ENCODE measurements at regions not wholly inside any gene's neighbourhood (a gene's known extent, or its start where the extent isn't known, plus 50 kb on each side); places are given as distances from the start of the nearest gene placed in this dataset.

- no peaks in the 10 kb centered on the region for H3K27me3 ChIP-seq (ENCODE audit: control insufficient read depth, insufficient read depth, low read length)
- H3K4me1 ChIP-seq (ENCODE audit: control insufficient read depth, insufficient read depth, low read length): no peaks in the 10 kb centered on the region
- WGBS (ENCODE audit: insufficient coverage): no CpG with 5 or more reads among the region's 1 CpG
- no peak overlapping the region for H3K4me3 ChIP-seq (ENCODE audit: low read length)
- no peaks in the 10 kb centered on the region for H3K36me3 ChIP-seq (ENCODE audit: control insufficient read depth, insufficient read depth, low read length)
- H3K27ac ChIP-seq (ENCODE audit: low read length): no peak overlapping the region
- H3K9me3 ChIP-seq (replicated peaks; ENCODE audit: control insufficient read depth, low read depth, low read length): no peaks in the 10 kb centered on the region
- no peak for DNase-seq
These were observed 562.0 kb downstream of the NR4A2 start for GRCh38 chr2:155770516-155770915.

DNA sequence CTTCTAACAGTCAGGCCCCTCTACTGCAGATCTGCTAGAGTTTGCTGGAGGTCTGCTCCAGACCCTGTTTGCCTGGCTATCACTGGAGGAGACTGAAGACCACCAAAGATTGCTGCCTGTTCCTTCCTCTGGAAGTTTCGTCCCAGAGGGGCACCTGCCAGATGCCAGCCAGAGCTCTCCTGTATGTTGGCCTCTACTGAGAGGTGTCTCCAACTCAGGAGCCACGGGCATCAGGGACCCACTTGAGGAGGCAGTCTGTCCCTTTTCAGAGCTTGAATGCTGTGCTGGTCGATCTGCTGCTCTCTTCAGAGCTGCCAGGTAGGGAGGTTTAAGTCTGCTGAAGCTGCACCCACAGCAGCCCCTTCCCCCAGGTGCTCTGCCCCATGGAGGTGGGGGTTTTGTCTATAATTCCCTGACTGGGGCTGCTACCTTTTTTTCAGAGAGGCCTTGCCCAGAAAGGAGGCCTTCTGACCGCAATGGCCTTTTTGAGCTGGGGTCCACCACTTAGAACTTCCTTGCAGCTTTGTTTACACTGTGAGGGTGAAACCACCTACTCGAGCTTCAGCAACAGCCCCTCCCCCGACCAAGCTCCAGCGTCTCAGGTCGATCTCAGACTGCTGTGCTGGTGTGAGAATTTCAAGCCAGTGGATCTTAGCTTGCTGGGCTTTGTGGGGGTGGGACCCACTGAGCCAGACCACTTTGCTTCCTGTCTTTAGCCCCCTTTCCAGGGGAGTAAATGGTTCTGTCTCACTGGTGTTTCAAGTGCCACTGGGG, 566.0 kb downstream of the NR4A2 start:
- Histone ChIP-seq H3K27ac (ENCODE audit: low read length) (no peak overlapping the region), H3K27me3 (ENCODE audit: control insufficient read depth, insufficient read depth, low read length) (no peaks in the 10 kb centered on the region), H3K4me3 (ENCODE audit: low read length) (no peak overlapping the region), H3K9me3 (replicated peaks; ENCODE audit: control insufficient read depth, low read depth, low read length) (no peaks in the 10 kb centered on the region), H3K36me3 (ENCODE audit: control insufficient read depth, insufficient read depth, low read length) (no peaks in the 10 kb centered on the region), H3K4me1 (ENCODE audit: control insufficient read depth, insufficient read depth, low read length) (no peaks in the 10 kb centered on the region)
- 58% methylated on average over 4 of the region's 8 CpGs for WGBS (ENCODE audit: insufficient coverage)
- no peak for DNase-seq

DNA sequence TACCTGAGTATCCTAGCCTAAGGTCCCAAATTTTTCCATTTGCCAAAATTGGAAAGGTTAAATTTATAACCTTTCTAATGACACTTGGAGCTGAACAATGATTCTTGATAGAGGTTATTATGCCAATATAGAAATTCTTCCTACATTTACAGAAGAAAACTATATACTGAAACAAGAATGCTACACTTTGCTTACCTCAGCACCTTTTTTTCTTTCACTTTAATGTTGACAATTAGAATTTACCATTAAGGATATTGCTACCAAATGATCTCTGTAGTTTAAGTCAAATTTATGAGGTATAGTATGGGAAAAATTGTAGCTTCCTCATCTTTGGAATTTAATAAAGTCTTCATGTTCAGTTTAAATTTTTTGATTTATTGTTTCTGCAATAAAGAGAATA, 577.0 kb downstream of the NR4A2 start:
- no peak for DNase-seq
- no peaks in the 10 kb centered on the region for H3K27me3 ChIP-seq (ENCODE audit: control insufficient read depth, insufficient read depth, low read length)
- H3K9me3 ChIP-seq (replicated peaks; ENCODE audit: control insufficient read depth, low read depth, low read length): no peaks in the 10 kb centered on the region
- H3K36me3 ChIP-seq (ENCODE audit: control insufficient read depth, insufficient read depth, low read length): no peaks in the 10 kb centered on the region
- H3K27ac ChIP-seq (ENCODE audit: low read length): no peak overlapping the region
- H3K4me1 ChIP-seq (ENCODE audit: control insufficient read depth, insufficient read depth, low read length): no peaks in the 10 kb centered on the region
- H3K4me3 ChIP-seq (ENCODE audit: low read length): no peak overlapping the region

DNA sequence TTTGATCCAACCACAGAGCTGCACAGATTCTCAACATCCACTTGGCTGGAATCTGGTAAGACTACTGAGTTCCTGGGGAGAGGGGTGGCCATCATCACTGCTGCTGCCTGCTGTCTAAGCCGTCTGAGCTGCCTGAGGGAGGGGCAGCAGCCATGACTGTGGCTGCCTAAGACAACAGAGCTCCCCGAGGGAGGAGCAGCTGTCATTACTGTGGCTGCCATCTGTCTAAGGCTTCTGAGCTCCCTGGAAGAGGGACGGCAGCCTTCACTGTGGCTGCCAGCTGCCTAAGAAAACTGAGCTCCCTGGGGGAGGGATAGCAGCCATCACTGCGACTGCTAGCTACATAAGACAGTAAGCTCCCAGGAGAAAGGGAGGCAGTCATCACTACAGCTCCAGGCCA, 584.4 kb downstream of the NR4A2 start:
- Histone ChIP-seq H3K27me3 (ENCODE audit: control insufficient read depth, insufficient read depth, low read length) (no peaks in the 10 kb centered on the region), H3K4me1 (ENCODE audit: control insufficient read depth, insufficient read depth, low read length) (no peaks in the 10 kb centered on the region), H3K36me3 (ENCODE audit: control insufficient read depth, insufficient read depth, low read length) (no peaks in the 10 kb centered on the region), H3K9me3 (replicated peaks; ENCODE audit: control insufficient read depth, low read depth, low read length) (no peaks in the 10 kb centered on the region), H3K4me3 (ENCODE audit: low read length) (no peak overlapping the region), H3K27ac (ENCODE audit: low read length) (no peak overlapping the region)
- 44% methylated on average over 4 of the region's 4 CpGs for WGBS (ENCODE audit: insufficient coverage)
- peak; percentile 16 for DNase-seq

- Histone ChIP-seq H3K27me3 (ENCODE audit: control insufficient read depth, insufficient read depth, low read length) (no peaks in the 10 kb centered on the region), H3K36me3 (ENCODE audit: control insufficient read depth, insufficient read depth, low read length) (no peaks in the 10 kb centered on the region), H3K27ac (ENCODE audit: low read length) (no peak overlapping the region), H3K9me3 (replicated peaks; ENCODE audit: control insufficient read depth, low read depth, low read length) (no peaks in the 10 kb centered on the region), H3K4me1 (ENCODE audit: control insufficient read depth, insufficient read depth, low read length) (no peaks in the 10 kb centered on the region), H3K4me3 (ENCODE audit: low read length) (no peak overlapping the region)
- WGBS (ENCODE audit: insufficient coverage): 94% methylated on average over 2 of the region's 3 CpGs
- no peak for DNase-seq
These were observed 585.0 kb downstream of the NR4A2 start for GRCh38 chr2:155747531-155747930.

DNA sequence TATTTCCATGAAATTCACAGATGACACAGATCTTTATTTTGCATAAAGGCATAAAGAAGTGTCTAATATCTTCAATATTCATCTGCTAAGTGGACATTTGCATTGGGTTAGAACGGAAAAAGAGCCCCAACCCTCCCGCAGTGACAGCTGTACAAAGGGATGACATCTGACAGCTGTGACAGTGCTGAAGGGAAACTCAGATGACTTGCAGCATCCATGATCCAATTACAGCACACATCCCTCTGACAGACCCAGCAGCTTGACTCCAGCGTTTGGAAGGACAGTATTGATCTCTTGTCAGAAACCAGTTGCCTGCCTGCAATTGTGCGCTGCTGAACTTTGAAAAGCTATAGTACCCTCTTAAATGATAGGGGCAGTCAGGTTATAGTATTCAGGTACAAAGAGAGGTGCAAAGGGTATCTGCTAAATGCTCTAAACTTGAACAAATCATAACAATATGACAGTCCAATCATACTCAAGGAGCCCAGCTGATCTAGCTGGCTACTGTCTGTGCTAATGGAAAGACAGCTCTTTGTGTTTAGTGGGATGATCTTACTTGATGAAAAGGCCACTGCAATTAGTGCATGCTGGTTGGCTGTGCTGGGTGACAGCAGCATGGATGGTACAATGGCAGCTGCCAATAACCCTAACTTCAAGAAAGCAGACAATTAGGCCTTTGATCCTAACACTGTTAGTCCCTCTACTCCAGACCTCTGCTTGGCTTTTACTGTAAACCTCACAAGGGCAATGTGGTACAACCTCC, 599.2 kb downstream of the NR4A2 start:
- DNase-seq: peak; percentile 69

DNA sequence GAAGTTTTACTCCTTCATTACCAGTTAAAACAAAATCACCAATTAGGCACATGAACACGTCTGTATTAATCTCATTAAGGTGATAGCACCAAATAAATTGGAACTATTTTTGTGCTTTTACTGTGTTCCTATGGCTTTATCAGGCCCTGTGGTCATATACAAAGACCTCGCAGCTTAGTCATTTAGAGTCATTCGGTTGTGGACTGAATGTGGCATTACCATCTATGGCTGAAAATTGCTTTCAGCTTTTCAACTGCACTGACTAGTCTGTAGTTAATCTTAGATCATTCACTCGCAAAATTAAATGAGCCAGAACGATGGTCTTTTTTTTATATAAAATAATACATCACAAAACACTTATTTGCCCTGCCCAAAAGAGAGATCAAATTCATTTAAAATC, 601.7 kb downstream of the NR4A2 start:
- Histone ChIP-seq H3K36me3 (ENCODE audit: control insufficient read depth, insufficient read depth, low read length) (no peaks in the 10 kb centered on the region), H3K4me1 (ENCODE audit: control insufficient read depth, insufficient read depth, low read length) (peaks cover 4% of the 10 kb centered on the region), H3K4me3 (ENCODE audit: low read length) (no peak overlapping the region), H3K27me3 (ENCODE audit: control insufficient read depth, insufficient read depth, low read length) (no peaks in the 10 kb centered on the region), H3K27ac (ENCODE audit: low read length) (no peak overlapping the region), H3K9me3 (replicated peaks; ENCODE audit: control insufficient read depth, low read depth, low read length) (no peaks in the 10 kb centered on the region)
- no peak for DNase-seq
- 100% methylated on average over 2 of the region's 5 CpGs for WGBS (ENCODE audit: insufficient coverage)

More for the DNA sequence above, 599.2 kb downstream of the NR4A2 start:
- 70% methylated on average over 2 of the region's 4 CpGs for WGBS (ENCODE audit: insufficient coverage)
- no peak overlapping the region for H3K4me3 ChIP-seq (ENCODE audit: low read length)
- no peaks in the 10 kb centered on the region for H3K36me3 ChIP-seq (ENCODE audit: control insufficient read depth, insufficient read depth, low read length)
- H3K4me1 ChIP-seq (ENCODE audit: control insufficient read depth, insufficient read depth, low read length): peaks cover 4% of the 10 kb centered on the region
- no peaks in the 10 kb centered on the region for H3K27me3 ChIP-seq (ENCODE audit: control insufficient read depth, insufficient read depth, low read length)
- no peaks in the 10 kb centered on the region for H3K9me3 ChIP-seq (replicated peaks; ENCODE audit: control insufficient read depth, low read depth, low read length)
- H3K27ac ChIP-seq (ENCODE audit: low read length): peak overlapping the region; percentile 31

- no peak for DNase-seq
- Histone ChIP-seq H3K9me3 (replicated peaks; ENCODE audit: control insufficient read depth, low read depth, low read length) (no peaks in the 10 kb centered on the region), H3K36me3 (ENCODE audit: control insufficient read depth, insufficient read depth, low read length) (no peaks in the 10 kb centered on the region), H3K4me1 (ENCODE audit: control insufficient read depth, insufficient read depth, low read length) (no peaks in the 10 kb centered on the region), H3K27ac (ENCODE audit: low read length) (no peak overlapping the region), H3K4me3 (ENCODE audit: low read length) (no peak overlapping the region), H3K27me3 (ENCODE audit: control insufficient read depth, insufficient read depth, low read length) (no peaks in the 10 kb centered on the region)
- 11% methylated on average over 6 of the region's 10 CpGs for WGBS (ENCODE audit: insufficient coverage)
These were observed 605.2 kb downstream of the NR4A2 start for GRCh38 chr2:155727187-155727895.

DNA sequence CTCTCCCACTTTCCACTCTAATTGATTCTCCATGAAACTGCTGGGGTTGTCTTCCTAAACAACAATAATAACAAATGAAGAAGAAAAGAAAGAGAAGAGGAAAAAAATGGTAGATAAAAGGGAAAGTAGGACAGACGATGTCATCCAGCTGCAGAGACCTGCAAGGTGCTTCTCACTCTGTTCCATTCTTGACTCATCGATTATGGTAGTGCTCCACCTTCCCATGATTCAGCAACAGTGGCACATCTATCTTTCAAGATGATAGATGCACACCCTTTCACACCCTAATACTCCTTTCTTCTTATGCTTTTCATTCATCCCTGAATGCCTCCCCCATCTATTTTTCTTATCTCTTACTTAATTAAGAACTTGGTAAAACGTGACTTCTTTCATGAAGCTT, 610.2 kb downstream of the NR4A2 start:
- Histone ChIP-seq H3K9me3 (replicated peaks; ENCODE audit: control insufficient read depth, low read depth, low read length) (no peaks in the 10 kb centered on the region), H3K27me3 (ENCODE audit: control insufficient read depth, insufficient read depth, low read length) (no peaks in the 10 kb centered on the region), H3K4me3 (ENCODE audit: low read length) (no peak overlapping the region), H3K27ac (ENCODE audit: low read length) (no peak overlapping the region), H3K4me1 (ENCODE audit: control insufficient read depth, insufficient read depth, low read length) (no peaks in the 10 kb centered on the region), H3K36me3 (ENCODE audit: control insufficient read depth, insufficient read depth, low read length) (no peaks in the 10 kb centered on the region)
- 100% methylated on average over 1 of the region's 3 CpGs for WGBS (ENCODE audit: insufficient coverage)
- DNase-seq: no peak

DNA sequence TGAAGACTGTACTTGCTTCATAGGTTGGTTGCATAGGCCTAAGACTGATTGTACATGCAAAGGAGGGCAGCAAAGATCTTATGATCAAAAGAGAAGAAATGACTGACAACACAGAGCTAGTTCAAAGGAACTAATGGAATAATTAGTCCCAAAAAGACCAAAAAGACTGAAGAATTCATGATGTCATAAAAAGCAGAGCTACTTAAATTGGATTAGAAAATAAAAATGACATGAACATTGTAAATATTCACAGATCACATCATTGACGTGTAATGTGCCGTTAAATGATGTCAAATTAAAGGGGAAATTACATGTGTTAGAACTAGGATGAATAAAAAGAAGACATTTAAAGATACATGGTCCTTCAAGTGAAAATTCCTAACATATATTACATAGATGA, 616.8 kb downstream of the NR4A2 start:
- DNase-seq: no peak
- Histone ChIP-seq H3K4me1 (ENCODE audit: control insufficient read depth, insufficient read depth, low read length) (no peaks in the 10 kb centered on the region), H3K27ac (ENCODE audit: low read length) (no peak overlapping the region), H3K9me3 (replicated peaks; ENCODE audit: control insufficient read depth, low read depth, low read length) (no peaks in the 10 kb centered on the region), H3K27me3 (ENCODE audit: control insufficient read depth, insufficient read depth, low read length) (no peaks in the 10 kb centered on the region), H3K36me3 (ENCODE audit: control insufficient read depth, insufficient read depth, low read length) (no peaks in the 10 kb centered on the region), H3K4me3 (ENCODE audit: low read length) (no peak overlapping the region)
- WGBS (ENCODE audit: insufficient coverage): no CpG with 5 or more reads among the region's 2 CpGs
